Nucleus accumbens (tissue), 56 donors: ENCODE measurements at regions not wholly inside any gene's neighbourhood (a gene's known extent, or its start where the extent isn't known, plus 50 kb on each side); places are given as distances from the start of the nearest gene placed in this dataset.

Experiments used
- DNase-seq, 56 donors: peaks; one replicate each; lab custom pipeline; 2025; lab: John Stamatoyannopoulos, UW

GRCh38 chr2:60106836-60107529, 446.5 kb downstream of the BCL11A start:
- no peak for DNase-seq

- DNase-seq: no peak
Measured at GRCh38 chr2:60105906-60106305, 447.5 kb downstream of the BCL11A start.

DNA sequence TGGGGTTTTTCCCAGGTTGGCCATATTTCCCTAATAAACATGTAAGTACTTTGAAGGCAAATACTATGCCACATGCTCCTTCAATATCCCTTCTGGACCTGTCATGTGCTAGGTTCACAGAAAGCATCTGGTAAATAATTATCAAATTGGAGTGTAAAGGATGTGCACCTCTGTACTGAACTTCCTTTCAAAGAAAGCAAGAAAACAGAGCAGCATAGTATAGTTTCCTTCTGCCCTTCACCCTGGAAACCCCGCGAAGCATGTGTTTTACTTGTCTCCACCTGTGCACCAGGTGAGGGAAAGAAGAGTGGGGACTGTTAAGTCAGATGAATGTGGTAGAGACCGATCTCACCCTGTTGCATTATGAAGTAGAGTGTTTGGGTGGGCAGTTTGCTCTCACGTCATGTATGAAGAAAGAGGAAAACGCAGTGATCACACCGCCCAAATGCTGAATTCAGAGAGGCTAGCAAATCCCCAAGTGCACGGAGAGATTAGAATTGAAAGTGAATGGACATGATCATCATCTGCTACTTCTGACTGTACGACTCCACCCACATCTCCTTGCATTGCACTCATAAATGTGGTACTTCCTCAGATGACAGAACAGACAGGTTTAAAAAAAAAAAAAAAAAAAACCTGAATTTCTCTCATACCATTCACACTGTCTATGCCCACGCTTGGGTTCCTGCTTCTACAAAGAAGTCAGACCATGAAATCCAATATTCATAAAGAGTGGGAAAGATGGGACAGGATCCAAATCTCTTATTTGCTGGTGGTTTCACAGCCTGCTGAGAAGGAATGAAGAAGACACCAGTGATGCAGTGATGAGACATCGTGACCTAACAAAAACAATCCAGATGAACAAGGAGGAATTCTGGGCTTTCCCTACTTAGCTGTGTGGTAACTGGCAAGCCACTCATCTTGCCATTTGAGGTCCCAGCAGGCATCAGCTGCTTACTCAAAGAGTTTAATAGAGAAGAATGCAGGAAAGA, 448.6 kb downstream of the BCL11A start:
- DNase-seq: no peak

GRCh38 chr2:60100034-60100433, 453.4 kb downstream of the BCL11A start:
- DNase-seq: no peak

DNA sequence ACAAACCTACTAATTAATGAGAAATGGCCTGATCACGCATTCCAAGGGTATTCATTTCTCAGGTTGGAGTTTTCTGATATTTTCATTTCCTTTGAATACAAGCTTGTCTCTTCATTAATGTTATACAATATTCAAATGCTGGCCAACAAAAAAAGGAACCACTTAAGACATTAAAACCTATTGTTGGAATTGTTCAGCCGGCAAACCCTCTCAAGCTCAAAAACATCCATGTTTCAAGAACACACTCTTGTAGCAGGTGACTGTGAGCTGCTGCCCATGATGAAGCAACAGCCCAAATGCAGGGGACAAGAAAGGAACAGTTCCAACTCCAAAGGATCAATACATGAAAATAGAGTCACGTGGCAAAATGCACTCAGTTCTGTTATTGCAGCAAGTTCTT, 454.5 kb downstream of the BCL11A start:
- no peak for DNase-seq

DNA sequence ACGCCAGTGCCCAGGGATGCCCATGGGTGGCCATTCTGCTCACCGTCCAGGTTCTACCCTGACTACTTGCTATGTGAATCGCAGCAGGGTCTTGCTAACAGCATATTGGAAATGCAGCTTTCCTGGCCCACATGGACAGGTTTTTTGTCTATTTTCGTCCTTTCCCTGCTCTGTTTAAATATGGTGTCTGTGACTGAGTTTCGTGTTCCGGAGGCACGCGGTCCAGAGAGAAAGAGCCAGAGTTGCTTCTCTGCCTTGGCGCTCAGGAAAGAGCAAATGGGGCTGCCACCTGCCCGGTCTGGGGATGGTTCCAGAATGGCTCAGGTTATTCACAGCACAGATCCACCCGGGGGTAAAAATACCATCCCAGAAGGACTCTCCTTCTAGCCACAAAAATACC, 456.2 kb downstream of the BCL11A start:
- no peak for DNase-seq

- DNase-seq: no peak
Measured at GRCh38 chr2:60096556-60096955, 456.9 kb downstream of the BCL11A start.

GRCh38 chr2:60095903-60096302, 457.6 kb downstream of the BCL11A start:
- no peak for DNase-seq

- DNase-seq: no peak
Measured at GRCh38 chr2:60095202-60095815, 458.1 kb downstream of the BCL11A start.

DNA sequence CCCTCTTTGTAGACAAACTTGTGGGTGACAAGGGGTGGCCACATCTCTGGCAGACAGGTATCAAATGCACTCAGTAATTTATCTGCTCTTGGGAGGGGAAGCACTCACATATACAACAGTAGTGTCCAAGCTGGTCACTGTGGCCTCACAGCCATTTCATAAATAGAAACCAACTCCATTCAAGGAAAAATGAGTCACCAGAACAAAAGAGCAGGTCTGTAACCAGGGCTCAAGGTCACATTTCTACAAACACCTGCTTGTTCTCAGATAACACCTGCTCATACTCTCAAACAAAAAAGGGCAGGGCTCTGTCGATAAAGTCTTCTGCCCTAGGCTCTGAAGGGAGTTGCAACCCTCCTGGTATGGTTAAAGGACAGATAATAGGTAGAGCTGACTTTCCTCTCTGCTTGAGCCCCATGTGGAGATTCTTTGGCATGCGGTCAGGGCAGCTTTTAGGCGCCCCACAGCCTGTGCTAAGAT, 459.0 kb downstream of the BCL11A start:
- DNase-seq: no peak

DNA sequence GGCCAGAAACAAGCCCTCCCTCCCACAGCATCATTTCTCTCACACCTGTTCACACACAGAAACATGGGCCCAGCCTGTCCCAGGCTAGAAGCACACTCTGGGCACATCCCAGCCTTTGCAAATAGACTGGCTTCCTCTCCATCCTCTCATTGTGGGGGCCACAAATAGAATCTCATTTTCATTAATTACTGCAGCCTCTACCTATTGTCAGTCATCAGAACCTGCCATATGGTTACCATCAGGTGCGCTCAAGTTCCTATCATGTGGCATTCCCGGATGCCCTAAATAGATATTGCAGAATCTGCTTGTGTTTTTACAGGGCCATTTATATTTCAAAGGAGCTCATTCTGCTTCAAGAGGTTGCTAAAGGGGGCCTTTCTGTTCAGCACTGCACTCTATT, 460.7 kb downstream of the BCL11A start:
- no peak for DNase-seq

DNA sequence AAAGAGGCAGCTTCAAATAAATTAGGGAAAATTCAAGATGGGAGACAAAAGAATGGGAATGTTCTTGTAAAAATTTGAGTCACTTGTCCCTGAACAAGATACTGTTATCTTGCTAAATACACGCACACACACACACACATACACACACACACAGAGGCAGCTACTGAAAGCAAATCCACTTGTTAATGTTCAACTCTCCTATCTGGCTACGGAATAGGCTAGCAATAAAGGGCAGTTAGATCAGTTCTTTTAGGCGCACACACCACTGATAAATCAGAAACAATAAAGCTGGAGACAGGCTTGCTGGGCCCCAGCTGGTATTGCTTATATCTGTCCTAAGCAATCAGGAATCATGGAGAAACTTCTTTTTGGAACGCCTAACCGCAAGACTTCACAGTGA, 461.6 kb downstream of the BCL11A start:
- DNase-seq: no peak

DNA sequence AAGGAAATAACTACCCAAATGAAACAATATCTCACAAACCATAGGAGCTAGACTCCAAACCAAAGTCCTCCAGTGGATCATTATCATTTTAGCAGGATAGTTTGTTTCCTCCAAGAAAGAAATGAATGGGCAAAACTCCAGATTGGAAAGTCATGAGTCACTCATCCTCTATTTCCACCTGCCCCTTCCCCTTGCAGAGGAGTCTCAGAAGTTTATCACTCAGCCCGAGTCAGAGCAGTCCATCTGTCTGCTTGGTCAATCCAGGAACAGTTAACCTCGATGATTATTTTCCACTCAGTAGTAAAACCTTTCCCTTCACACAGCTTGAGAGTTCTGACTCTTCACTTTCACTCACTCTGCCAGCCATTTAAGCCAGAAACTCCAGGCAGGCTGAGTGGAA, 462.2 kb downstream of the BCL11A start:
- no peak for DNase-seq

DNA sequence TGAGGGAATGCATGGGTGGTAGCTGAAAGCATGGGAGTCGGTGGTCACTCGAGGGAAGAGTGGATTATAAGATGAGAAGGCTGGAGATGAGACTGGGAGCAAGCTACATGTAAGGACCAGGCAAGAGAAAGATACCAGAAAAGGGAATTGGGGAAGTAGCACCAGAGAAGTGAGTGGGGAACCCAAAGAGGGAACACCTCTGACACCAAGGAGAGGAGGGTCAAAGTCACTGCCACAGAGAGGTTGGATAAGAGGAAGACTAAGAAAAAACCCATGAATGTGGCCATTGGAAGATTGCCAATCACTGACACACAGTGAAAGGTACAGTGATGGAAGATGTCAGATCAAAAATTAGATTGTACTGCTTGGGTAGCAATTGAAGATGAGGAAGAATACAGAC, 473.9 kb downstream of the BCL11A start:
- no peak for DNase-seq

- DNase-seq: no peak
Measured at GRCh38 chr2:60075048-60075447, 478.4 kb downstream of the BCL11A start.

- no peak for DNase-seq
Measured at GRCh38 chr2:60073201-60073600, 480.3 kb downstream of the BCL11A start.

GRCh38 chr2:60072609-60073008, 480.8 kb downstream of the BCL11A start:
- no peak for DNase-seq

GRCh38 chr2:60071490-60071831, 482.0 kb downstream of the BCL11A start:
- no peak for DNase-seq

GRCh38 chr2:60070736-60071489, 482.5 kb downstream of the BCL11A start:
- no peak for DNase-seq

GRCh38 chr2:60070196-60070595, 483.3 kb downstream of the BCL11A start:
- DNase-seq: no peak

DNA sequence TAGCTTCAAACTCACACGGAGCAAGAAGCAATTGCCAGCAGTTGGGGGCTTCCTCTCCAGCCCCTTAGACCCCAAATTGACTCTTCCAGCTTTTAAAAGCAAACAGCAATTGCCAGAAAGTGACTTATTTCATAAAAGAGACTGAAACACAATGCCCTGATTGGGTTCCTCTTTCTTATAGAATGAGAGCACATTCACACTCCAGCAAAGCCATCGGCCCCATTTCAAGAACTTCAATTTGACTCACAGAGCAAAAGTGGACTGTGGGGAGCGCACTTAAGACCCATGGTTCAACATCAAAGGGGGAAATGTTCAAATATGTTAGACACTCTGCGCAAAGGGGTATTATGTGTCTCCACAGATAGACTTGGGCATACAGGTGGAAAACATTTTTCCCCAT, 484.7 kb downstream of the BCL11A start:
- no peak for DNase-seq
